SU-DHL-6 (cell line): ENCODE measurements at regions not wholly inside any gene's neighbourhood (a gene's known extent, or its start where the extent isn't known, plus 50 kb on each side); places are given as distances from the start of the nearest gene placed in this dataset.

Experiments used
- H2AFZ ChIP-seq: fragments of 200-600 bp; sonication (generic); 2 replicates; pipeline ENCODE4 v1.6.1; 2014; ENCODE audit warnings: low read depth, mild to moderate bottlenecking, moderate library complexity, mixed read lengths, antibody characterized with exemption, low read length; ENCODE audit not compliant: severe bottlenecking
- H3F3A ChIP-seq: fragments of 200-600 bp; shearing (Covaris generic); 2 replicates; pipeline ENCODE4 v1.6.0; 2016; ENCODE audit warnings: antibody characterized with exemption, mild to moderate bottlenecking; ENCODE audit not compliant: insufficient read depth
- H3K27ac ChIP-seq: fragments of 200-600 bp; sonication (generic); 2 replicates; pipeline ENCODE4 v1.5.1; 2016; ENCODE audit warnings: low read depth, mild to moderate bottlenecking, low read length, moderate library complexity, mixed read lengths
- H3K27me3 ChIP-seq: fragments of 200-600 bp; sonication (generic), shearing (Covaris generic); 2 replicates; pipeline ENCODE4 v1.6.0; 2014; ENCODE audit warnings: mild to moderate bottlenecking, low read length
- H3K36me3 ChIP-seq: fragments of 200-600 bp; sonication (generic); 2 replicates; pipeline ENCODE4 v1.6.1; 2014; ENCODE audit warnings: mild to moderate bottlenecking, low read length, mixed read lengths
- H3K4me2 ChIP-seq: fragments of 300-600, 200-600 bp; shearing (Covaris generic), sonication (generic); 2 replicates; pipeline ENCODE4 v1.6.0; 2014; ENCODE audit warnings: low read length, low read depth, mild to moderate bottlenecking; ENCODE audit not compliant: poor library complexity, severe bottlenecking
- H3K4me3 ChIP-seq: fragments of 200-600 bp; sonication (generic); 2 replicates; pipeline ENCODE4 v1.5.1; 2014; ENCODE audit warnings: antibody characterized with exemption, low read length, mild to moderate bottlenecking, mixed read lengths; ENCODE audit not compliant: insufficient read depth, poor library complexity, severe bottlenecking
- H3K79me2 ChIP-seq: fragments of 200-600 bp; sonication (generic); 2 replicates; pipeline ENCODE4 v1.6.1; 2014; ENCODE audit warnings: mild to moderate bottlenecking, low read length, moderate library complexity; ENCODE audit not compliant: insufficient read depth
- H3K9ac ChIP-seq: fragments of 200-600 bp; sonication (generic); 2 replicates; pipeline ENCODE4 v1.7.0; 2014; ENCODE audit warnings: mild to moderate bottlenecking, low read length
- H3K9me2 ChIP-seq: fragments of 200-600 bp; sonication (generic); replicated peaks from 2 replicates; pipeline ENCODE4 v1.6.1; 2014; ENCODE audit warnings: low read length; ENCODE audit not compliant: insufficient read depth
- H3K9me3 ChIP-seq: fragments of 200-600 bp; sonication (generic); 2 replicates; pipeline ENCODE4 v1.6.1; 2014; ENCODE audit warnings: low read length, mixed read lengths; ENCODE audit not compliant: insufficient read depth
- H4K20me1 ChIP-seq: fragments of 200-600 bp; sonication (generic); 2 replicates; pipeline ENCODE4 v1.6.1; 2014; ENCODE audit warnings: low read depth, mild to moderate bottlenecking, antibody characterized with exemption, low read length, moderate library complexity, mixed read lengths
- CTCF ChIP-seq: fragments of 200-600 bp; sonication (generic); IDR thresholded peaks from one replicate; pipeline ENCODE4 v1.5.1; 2017; ENCODE audit warnings: antibody characterized with exemption, mild to moderate bottlenecking, low read length, moderate library complexity; ENCODE audit not compliant: insufficient read depth, poor library complexity, severe bottlenecking
- EZH2phosphoT487 ChIP-seq: fragments of 200-600 bp; sonication (generic), shearing (Covaris generic); conservative IDR thresholded peaks from 2 replicates; pipeline ENCODE4 v1.6.1; 2018; ENCODE audit warnings: mild to moderate bottlenecking, antibody characterized with exemption, low read length, moderate library complexity, mixed read lengths

- Histone ChIP-seq H3K9me2 (no peaks in the 10 kb centered on the region), H3K79me2 (no peaks in the 10 kb centered on the region), H2AFZ (no peak overlapping the region), H3K36me3 (no peaks in the 10 kb centered on the region), H4K20me1 (no peaks in the 10 kb centered on the region), H3K27ac (no peak overlapping the region), H3K9ac (no peak overlapping the region), H3F3A (no peaks in the 10 kb centered on the region), H3K9me3 (no peaks in the 10 kb centered on the region), H3K4me2 (no peak overlapping the region), H3K4me3 (no peak overlapping the region), H3K27me3 (no peaks in the 10 kb centered on the region)
- no peak for TF ChIP-seq CTCF
- no peak for TF ChIP-seq EZH2phosphoT487
Observed at GRCh38 chr13:99034333-99035085, 56.6 kb upstream of the DOCK9 start.

DNA sequence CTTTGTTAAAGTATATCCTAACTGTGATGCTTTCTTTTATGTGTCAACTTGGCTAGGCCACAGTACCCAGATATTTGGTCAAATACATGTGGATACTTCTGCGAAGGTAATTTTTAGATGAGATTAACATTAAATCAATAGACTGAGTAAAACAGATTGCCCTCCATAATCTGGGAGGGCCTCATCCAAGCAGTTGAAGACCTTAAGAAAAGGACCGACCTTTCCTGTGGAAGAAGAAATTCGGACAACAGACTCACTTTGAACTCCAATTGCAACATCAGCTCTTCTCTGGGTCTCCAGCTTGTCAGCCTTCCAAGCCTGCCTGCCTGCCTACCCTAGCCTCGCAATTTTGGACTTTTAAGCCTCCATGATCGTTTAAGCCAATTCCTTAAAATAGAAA is 57.9 kb upstream of the DOCK9 start:
- Histone ChIP-seq H4K20me1 (no peaks in the 10 kb centered on the region), H3K79me2 (no peaks in the 10 kb centered on the region), H3K36me3 (no peaks in the 10 kb centered on the region), H3K9me2 (no peaks in the 10 kb centered on the region), H3K9me3 (no peaks in the 10 kb centered on the region), H3K4me2 (no peak overlapping the region), H2AFZ (no peak overlapping the region), H3K27me3 (no peaks in the 10 kb centered on the region), H3K9ac (no peak overlapping the region), H3K27ac (no peak overlapping the region), H3K4me3 (no peak overlapping the region), H3F3A (no peaks in the 10 kb centered on the region)
- no peak for TF ChIP-seq EZH2phosphoT487
- TF ChIP-seq CTCF = no peak

DNA sequence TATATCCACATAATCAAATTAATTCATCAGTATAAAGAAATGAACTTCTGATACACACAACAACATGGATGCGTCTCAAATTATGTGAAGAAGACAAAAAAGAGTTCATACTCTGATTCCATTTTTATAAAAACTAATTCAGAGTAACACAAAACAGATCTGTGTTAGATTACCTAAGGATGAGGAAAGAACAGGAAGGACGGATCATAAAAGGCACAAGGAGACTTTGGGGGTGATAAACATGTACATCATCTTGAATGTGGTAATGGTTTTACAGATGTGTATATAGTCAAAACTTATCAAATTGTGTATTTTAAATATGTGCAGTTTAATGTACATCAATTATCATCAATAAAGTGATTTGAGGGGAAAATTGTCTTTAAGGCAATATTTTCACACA is 59.9 kb upstream of the DOCK9 start:
- H4K20me1 ChIP-seq = no peaks in the 10 kb centered on the region
- no peak overlapping the region for H3K4me3 ChIP-seq
- no peaks in the 10 kb centered on the region for H3K79me2 ChIP-seq
- no peaks in the 10 kb centered on the region for H3K9me2 ChIP-seq
- no peak overlapping the region for H3K9ac ChIP-seq
- H3K36me3 ChIP-seq = no peaks in the 10 kb centered on the region
- H3K27ac ChIP-seq = no peak overlapping the region
- H3K9me3 ChIP-seq = no peaks in the 10 kb centered on the region
- TF ChIP-seq EZH2phosphoT487 (no peak), CTCF (no peak)
- no peaks in the 10 kb centered on the region for H3F3A ChIP-seq
- H3K27me3 ChIP-seq = no peaks in the 10 kb centered on the region
- no peak overlapping the region for H2AFZ ChIP-seq
- H3K4me2 ChIP-seq = no peak overlapping the region
